H54 (cell line): ENCODE measurements at regions not wholly inside any gene's neighbourhood (a gene's known extent, or its start where the extent isn't known, plus 50 kb on each side); places are given as distances from the start of the nearest gene placed in this dataset.

Experiments
- DNase-seq: peaks from one replicate; pipeline ENCODE4 v3.0.0; 2011; ENCODE audit warnings: low spot score, mixed read lengths; ENCODE audit not compliant: insufficient read length
- FAIRE-seq: peaks from 3 replicates; lab custom pipeline; 2011; peaks lifted over from hg19 to GRCh38; lab: Jason Lieb, UNC
- POLR2A ChIP-seq: IDR thresholded peaks from 2 replicates; pipeline ENCODE4 v1.6.1; 2011; ENCODE audit warnings: low read depth, mild to moderate bottlenecking, low read length

DNA sequence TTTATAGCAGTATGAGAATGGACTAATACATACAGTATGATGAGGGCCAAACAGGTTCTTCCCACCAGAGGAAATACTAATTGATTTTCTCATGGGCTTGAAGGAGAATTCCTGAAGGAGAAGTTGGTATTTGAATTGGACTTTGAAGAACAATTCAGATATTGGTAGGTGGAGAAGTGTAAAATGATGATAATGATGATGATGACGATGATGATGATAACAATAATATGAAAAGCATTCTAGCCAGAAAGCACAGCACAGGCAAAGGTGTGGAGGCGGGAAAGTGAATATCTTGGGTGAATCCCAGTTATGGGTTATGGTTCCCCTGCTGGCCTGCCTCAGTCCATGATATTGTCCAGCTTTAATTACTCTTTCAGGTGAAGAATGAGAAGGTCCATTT, 562.4 kb upstream of the SALL1 start:
- no peak for TF ChIP-seq POLR2A
- no peak for FAIRE-seq
- no peak for DNase-seq

DNA sequence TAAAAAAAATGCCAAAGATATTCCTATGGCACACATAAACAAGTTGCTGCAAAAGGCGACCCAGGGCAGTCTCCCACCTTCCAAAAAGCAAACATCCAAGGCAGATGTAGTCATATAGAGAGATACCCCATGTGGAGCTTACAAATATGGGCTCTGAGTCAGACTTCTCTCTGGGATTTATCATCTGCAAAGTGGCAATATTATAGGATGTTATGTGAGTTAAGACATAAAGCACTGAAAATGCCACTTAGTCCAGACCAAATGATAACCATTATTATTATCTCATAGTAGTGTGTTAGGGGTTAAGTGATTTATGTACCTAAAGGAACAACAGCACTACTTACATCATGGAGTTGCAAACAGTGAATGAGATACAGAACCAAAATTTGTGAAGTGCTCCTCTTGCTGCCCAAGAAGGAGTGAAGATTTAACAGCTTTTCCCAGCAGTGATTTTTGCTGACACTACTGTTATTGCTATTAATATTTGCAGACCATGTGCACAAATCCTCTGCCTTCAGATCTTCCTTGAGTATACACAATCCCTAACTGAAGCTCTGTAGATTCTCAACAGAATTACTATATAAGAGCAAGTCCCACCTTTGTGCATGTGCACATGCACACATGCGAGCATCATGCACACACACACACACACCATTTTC, 560.0 kb upstream of the SALL1 start:
- FAIRE-seq (no peak), DNase-seq (no peak)
- no peak for TF ChIP-seq POLR2A

DNA sequence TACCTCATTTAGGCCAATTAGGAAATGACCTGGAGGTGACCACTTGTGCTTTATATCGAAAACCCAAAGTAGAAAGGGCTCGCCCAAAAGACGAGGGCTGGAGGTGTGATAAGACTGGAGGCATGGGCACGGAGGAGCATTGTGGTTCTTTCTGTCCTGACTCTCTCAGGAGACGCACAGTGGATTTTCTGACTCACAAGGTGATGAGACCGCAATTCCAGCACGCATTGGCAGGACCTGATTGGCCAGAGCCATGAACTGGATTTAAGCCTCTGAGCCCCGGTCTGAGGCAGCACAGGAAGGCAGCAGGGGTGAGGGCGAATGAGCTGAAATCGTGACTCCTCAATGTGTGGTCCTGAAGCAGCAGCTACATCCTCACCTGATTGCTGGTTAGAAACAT, 559.1 kb upstream of the SALL1 start:
- FAIRE-seq, result no peak
- no peak for DNase-seq
- TF ChIP-seq POLR2A, result no peak

DNA sequence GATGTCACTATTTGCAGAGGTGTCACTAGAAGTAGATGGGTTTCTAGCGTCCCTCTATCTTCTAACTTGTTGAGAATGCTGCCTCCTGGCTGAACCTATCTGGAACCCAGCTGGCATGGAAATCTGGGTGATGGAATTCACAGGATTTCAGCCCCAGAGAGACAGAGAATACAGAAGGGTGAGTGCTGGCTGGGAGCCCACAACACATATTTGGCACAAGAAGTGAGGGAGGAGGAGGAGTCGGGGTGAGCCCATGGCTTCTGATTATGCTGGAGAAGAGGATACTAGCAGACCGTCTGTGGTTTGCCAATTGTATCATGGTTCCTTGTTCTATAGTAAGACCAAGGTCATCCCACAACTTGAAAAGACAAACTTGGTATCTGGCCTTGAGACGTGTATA, 557.8 kb upstream of the SALL1 start:
- DNase-seq, result no peak
- FAIRE-seq, result no peak
- TF ChIP-seq POLR2A, result no peak

DNA sequence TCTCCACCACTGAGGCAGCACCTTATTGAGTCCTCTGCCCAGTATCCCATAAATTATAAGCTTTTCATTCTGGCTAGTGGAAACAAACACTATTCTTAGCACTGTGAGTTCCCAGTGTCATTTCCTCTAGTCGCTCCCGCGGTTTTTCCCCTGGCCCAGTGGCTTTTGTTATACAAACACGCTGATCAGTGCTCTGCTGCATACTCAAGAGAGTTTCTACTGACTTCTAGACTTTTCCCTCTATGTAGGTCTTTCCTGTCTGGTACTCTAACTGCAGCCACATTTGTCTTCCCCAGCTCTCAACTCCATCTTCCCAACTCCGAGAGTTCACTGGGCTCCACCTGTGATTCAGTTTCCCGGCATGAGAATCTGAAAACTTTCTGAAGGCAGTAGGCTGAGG, 556.6 kb upstream of the SALL1 start:
- FAIRE-seq (no peak), DNase-seq (no peak)
- no peak for TF ChIP-seq POLR2A

- no peak for TF ChIP-seq POLR2A
- FAIRE-seq, result no peak
- DNase-seq, result no peak
Measured at GRCh38 chr16:51705142-51705541, 554.1 kb upstream of the SALL1 start.

- FAIRE-seq, result no peak
Measured at GRCh38 chr16:51701025-51701424, 550.0 kb upstream of the SALL1 start.

DNA sequence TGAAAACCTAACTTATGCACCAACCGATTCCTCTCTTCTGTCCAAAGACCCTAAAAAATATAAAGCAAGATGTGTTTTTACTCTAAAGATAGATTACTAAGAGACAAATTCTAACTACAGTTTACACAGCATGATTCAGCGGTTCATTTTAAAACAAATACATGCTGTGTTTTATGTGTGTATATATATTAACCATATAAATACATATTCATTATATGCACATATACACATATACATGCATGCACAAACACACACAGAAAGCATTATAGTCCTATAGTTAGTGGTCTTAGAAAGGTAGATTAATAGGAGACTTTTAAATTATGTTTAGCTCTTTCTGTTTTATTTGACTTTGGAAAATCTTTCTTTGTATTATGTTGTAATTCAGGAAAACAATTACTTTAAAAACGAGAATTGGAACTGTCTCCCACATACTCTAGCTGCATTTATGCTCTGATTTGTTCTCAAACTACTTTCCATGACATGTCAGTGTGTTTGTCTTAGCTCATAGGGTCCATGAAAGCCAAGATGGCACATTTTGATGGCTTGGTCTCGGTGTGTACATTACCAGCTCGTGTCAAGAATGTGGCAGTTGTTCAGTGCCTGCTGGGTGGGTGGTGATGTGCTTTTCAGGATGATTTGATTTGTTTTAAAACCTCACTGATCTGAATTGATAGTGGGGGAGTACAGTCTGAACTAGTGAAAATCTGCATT, 548.8 kb upstream of the SALL1 start:
- no peak for DNase-seq
- TF ChIP-seq POLR2A, result no peak

More at GRCh38 chr16:51701025-51701424, 550.0 kb upstream of the SALL1 start:
- TF ChIP-seq POLR2A, result no peak
- DNase-seq, result no peak

DNA sequence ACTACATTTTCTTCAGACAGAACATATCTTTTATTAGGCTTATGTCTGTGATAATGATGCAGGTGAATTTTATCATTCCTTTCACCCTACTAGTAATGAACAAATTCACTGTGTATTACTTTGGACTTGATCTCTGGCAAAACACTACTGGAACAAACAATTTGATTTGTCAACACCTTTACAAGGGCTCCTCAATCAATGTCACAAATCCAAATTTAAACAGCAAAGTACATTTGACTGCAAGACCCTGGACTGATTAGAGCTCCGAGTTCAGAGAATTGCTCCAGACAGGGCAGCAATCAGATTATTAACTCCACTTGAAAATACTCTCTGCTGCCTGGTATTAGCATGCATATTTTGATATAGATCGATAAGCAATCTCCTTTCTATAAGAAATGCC, 547.6 kb upstream of the SALL1 start:
- FAIRE-seq (no peak), DNase-seq (no peak)
- TF ChIP-seq POLR2A, result no peak

More for the DNA sequence above, 548.8 kb upstream of the SALL1 start:
- no peak for FAIRE-seq

GRCh38 chr16:51697454-51697853, 546.4 kb upstream of the SALL1 start:
- TF ChIP-seq POLR2A, result no peak
- no peak for FAIRE-seq
- DNase-seq, result no peak

GRCh38 chr16:51696376-51696775, 545.3 kb upstream of the SALL1 start:
- FAIRE-seq (no peak), DNase-seq (no peak)
- no peak for TF ChIP-seq POLR2A

DNA sequence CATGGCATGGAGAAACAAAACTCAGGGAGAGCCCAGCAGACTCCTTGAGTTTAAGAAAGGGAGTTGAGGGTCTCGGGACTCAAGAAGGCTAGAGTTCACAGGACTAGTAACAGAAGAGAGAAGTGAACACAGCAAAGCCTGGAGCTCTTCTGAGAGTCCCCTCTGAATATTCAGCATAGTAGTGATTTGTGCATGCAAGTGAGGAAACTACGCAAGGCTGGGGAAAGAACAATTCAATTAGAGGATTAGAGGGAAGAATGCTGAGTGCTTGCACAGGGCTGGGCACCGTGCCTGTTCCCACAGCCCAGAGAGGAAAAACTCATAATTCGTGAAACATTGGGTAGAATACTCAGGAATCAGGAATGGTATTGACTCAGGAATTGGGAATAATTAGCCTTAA, 540.0 kb upstream of the SALL1 start:
- no peak for TF ChIP-seq POLR2A
- DNase-seq, result no peak
- no peak for FAIRE-seq

GRCh38 chr16:51685498-51685897, 534.4 kb upstream of the SALL1 start:
- FAIRE-seq (no peak), DNase-seq (no peak)
- no peak for TF ChIP-seq POLR2A

GRCh38 chr16:51683882-51684281, 532.8 kb upstream of the SALL1 start:
- TF ChIP-seq POLR2A, result no peak
- DNase-seq (no peak), FAIRE-seq (no peak)

DNA sequence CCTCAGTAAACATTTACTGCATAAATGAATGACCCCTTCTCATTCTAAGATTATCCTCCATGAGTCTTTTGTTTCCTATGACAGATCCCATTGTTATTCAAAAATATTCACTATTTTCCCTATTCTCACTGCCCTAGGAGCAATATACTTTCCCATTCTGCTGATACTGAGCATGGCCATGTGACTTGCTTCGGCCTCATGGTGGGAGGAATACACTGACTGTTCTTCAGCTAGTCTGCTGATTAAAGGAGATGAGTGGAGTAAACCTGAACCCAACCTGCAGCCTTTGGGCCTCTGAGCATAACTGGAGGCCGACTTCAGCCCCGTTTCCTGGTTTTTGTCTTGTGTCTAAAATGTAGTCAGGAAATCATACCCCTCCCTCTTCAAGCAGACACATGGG, 531.8 kb upstream of the SALL1 start:
- no peak for TF ChIP-seq POLR2A
- DNase-seq (no peak), FAIRE-seq (no peak)

GRCh38 chr16:51674615-51675014, 523.5 kb upstream of the SALL1 start:
- FAIRE-seq (no peak), DNase-seq (no peak)
- TF ChIP-seq POLR2A, result no peak
